PC-3 (cell line): ENCODE measurements at regions not wholly inside any gene's neighbourhood (a gene's known extent, or its start where the extent isn't known, plus 50 kb on each side); places are given as distances from the start of the nearest gene placed in this dataset.

Experiments
- ATAC-seq: fragments of 200-7000 bp; cut with Tn5 transposase; 2 replicates; pipeline ENCODE4 v1.9.1; 2020; ENCODE audit warnings: mild to moderate bottlenecking, moderate library complexity
- BruUV-seq: library from RNA; stranded (reverse); fragments of 400-500 nt; replicated peaks from 2 replicates; lab custom pipeline; 2021; lab: Mats Ljungman, UMichigan
- CTCF ChIA-PET: fragments of 300-600 bp; sonication (Branson Sonifier 250); formaldehyde crosslinking; loops from one replicate; lab custom pipeline; 2022; ENCODE audit warnings: antibody characterized with exemption; lab: Charles Lee
- POLR2A ChIA-PET: fragments of 300-600 bp; sonication (Branson Sonifier 250); formaldehyde crosslinking; loops from one replicate; lab custom pipeline; 2022; ENCODE audit warnings: antibody characterized with exemption; ENCODE audit not compliant: unreplicated experiment; lab: Charles Lee
- DNase-seq: peaks from one replicate; pipeline ENCODE4 v3.0.0-alpha.2; 2015
- H2AFZ ChIP-seq: fragments of 300-600 bp; sonication (generic); 2 replicates; pipeline ENCODE4 v1.6.0; 2016; ENCODE audit warnings: antibody characterized with exemption, low read length
- H3F3A ChIP-seq: fragments of 300-600 bp; sonication (generic); one replicate; pipeline ENCODE4 v1.6.0; 2017; ENCODE audit warnings: antibody characterized with exemption, low read length, control low read depth, mild to moderate bottlenecking; ENCODE audit not compliant: unreplicated experiment
- H3K27ac ChIP-seq: fragments of 300-600 bp; sonication (generic); 2 replicates; pipeline ENCODE4 v1.5.1; 2016; ENCODE audit warnings: mild to moderate bottlenecking, low read length
- H3K27me3 ChIP-seq: fragments of 300-600 bp; sonication (generic); 2 replicates; pipeline ENCODE4 v1.6.1; 2016; ENCODE audit warnings: low read length, mixed read lengths
- H3K36me3 ChIP-seq: fragments of 300-600 bp; sonication (generic); 2 replicates; pipeline ENCODE4 v1.6.1; 2016; ENCODE audit warnings: low read depth, mixed run types, low read length, mixed read lengths
- H3K4me1 ChIP-seq: fragments of 300-600 bp; sonication (generic); 2 replicates; pipeline ENCODE4 v1.5.1; 2016; ENCODE audit warnings: low read length; ENCODE audit not compliant: insufficient read depth
- H3K4me2 ChIP-seq: fragments of 300-600 bp; sonication (generic); 2 replicates; pipeline ENCODE4 v1.6.0; 2016; ENCODE audit warnings: low read length
- H3K4me3 ChIP-seq: fragments of 300-600 bp; sonication (generic); 2 replicates; pipeline ENCODE4 v1.5.1; 2016; ENCODE audit warnings: mild to moderate bottlenecking, low read length, mixed read lengths
- H3K79me2 ChIP-seq: fragments of 300-600 bp; sonication (generic); 2 replicates; pipeline ENCODE4 v1.6.1; 2017; ENCODE audit warnings: low read length, mixed read lengths
- H3K9ac ChIP-seq: fragments of 300-600 bp; sonication (generic); 2 replicates; pipeline ENCODE4 v1.6.0; 2016; ENCODE audit warnings: mild to moderate bottlenecking, low read length
- H3K9me2 ChIP-seq: fragments of 300-600 bp; sonication (generic); replicated peaks from 2 replicates; pipeline ENCODE4 v1.6.1; 2016; ENCODE audit warnings: mixed run types, low read length, mixed read lengths
- H3K9me3 ChIP-seq: fragments of 300-600 bp; sonication (generic); 2 replicates; pipeline ENCODE4 v1.6.1; 2016; ENCODE audit warnings: low read length, mixed read lengths
- H4K20me1 ChIP-seq: fragments of 300-600 bp; sonication (generic); 2 replicates; pipeline ENCODE4 v1.6.1; 2016; ENCODE audit warnings: low read length, mixed read lengths
- EZH2 ChIP-seq: fragments of 300-600 bp; sonication (generic); IDR thresholded peaks from one replicate; pipeline ENCODE4 v1.6.1; 2017; ENCODE audit warnings: antibody characterized with exemption, mild to moderate bottlenecking, low read length; ENCODE audit not compliant: unreplicated experiment
- EZH2phosphoT487 ChIP-seq: fragments of 300-600 bp; sonication (generic); IDR thresholded peaks from 2 replicates; pipeline ENCODE4 v1.6.1; 2018; ENCODE audit warnings: mild to moderate bottlenecking, antibody characterized with exemption, low read length, borderline replicate concordance
- intact Hi-C: fragments of 100-400 bp; cut with micrococcal nuclease; formaldehyde crosslinking; loops from 2 replicates; pipeline ENCODE4 v1.9.0; 2023
- TF ChIP-seq, protein P1 (sequence below): fragments of 300-600 bp; sonication (generic); conservative IDR thresholded peaks from 2 replicates; pipeline ENCODE4 v1.5.1; 2017; ENCODE audit warnings: antibody characterized with exemption, low read depth, mild to moderate bottlenecking, low read length

DNA sequence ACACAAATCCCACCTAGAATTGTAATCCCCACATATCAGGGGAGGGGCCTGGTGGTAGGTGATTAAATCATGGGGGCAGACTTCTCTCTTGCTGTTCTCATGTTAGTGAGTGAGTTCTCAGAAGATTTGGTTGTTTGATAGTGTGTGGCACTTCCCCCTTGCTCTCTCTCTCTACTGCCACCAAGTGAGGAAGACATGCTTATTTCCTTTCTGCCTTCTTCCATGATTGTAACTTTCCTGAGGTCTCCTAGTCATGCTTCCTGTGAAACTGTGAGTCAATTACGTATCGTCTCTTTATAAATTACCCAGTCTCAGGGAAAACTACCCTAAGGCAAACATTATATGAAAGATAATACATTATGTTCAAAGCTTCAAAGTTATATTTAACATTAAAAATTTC is 1297.5 kb upstream of the CITED2 start:
- Histone ChIP-seq H3K4me2 (no peak overlapping the region), H3K27me3 (no peaks in the 10 kb centered on the region), H3K4me1 (no peaks in the 10 kb centered on the region), H3K79me2 (no peaks in the 10 kb centered on the region), H3K36me3 (no peaks in the 10 kb centered on the region), H2AFZ (no peak overlapping the region), H3K9ac (no peak overlapping the region), H3K9me2 (no peaks in the 10 kb centered on the region), H3K27ac (no peak overlapping the region), H3K9me3 (no peaks in the 10 kb centered on the region), H4K20me1 (no peaks in the 10 kb centered on the region), H3K4me3 (no peak overlapping the region), H3F3A (no peaks in the 10 kb centered on the region)
- no TSS peak for BruUV-seq
- no peak for TF ChIP-seq EZH2
- DNase-seq, result peak; percentile 46
- ChIA-PET CTCF (no interaction called here), POLR2A (no interaction called here)
- intact Hi-C loops, result no loop called here
- ATAC-seq, result no peak

DNA sequence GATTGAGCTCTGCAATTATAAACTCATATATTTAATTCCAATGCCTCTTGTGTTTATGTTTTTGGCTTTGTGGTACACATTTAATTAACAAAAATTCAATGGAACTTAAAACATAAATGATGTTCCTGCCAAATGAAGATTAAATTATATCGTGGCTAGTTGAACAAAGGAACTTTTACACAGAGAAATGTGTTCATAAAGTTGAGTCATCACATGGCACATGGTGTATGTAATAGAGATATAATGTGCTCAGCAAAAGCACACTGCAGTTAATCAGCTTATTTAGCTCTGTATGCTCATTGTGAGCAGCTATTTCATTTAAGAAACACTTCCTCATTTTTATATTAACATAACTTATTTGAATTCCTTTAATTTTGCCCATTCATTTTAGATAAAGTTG is 1295.6 kb upstream of the CITED2 start:
- H3K36me3 ChIP-seq, result no peaks in the 10 kb centered on the region
- no peak overlapping the region; the same call in 1 of the 2 replicates for H2AFZ ChIP-seq
- no TSS peak for BruUV-seq
- DNase-seq (peak; percentile 4), ATAC-seq (no peak)
- H3K4me2 ChIP-seq, result no peak overlapping the region
- H3K27me3 ChIP-seq, result no peaks in the 10 kb centered on the region
- no peak overlapping the region for H3K9ac ChIP-seq
- intact Hi-C loops, result no loop called here
- no peaks in the 10 kb centered on the region for H3K9me2 ChIP-seq
- no peaks in the 10 kb centered on the region for H3K4me1 ChIP-seq
- no peak overlapping the region for H3K27ac ChIP-seq
- ChIA-PET CTCF (no interaction called here), POLR2A (no interaction called here)
- H4K20me1 ChIP-seq, result no peaks in the 10 kb centered on the region
- H3F3A ChIP-seq, result no peaks in the 10 kb centered on the region
- no peaks in the 10 kb centered on the region for H3K79me2 ChIP-seq
- H3K4me3 ChIP-seq, result no peak overlapping the region
- no peaks in the 10 kb centered on the region for H3K9me3 ChIP-seq
- TF ChIP-seq, protein P1, sequence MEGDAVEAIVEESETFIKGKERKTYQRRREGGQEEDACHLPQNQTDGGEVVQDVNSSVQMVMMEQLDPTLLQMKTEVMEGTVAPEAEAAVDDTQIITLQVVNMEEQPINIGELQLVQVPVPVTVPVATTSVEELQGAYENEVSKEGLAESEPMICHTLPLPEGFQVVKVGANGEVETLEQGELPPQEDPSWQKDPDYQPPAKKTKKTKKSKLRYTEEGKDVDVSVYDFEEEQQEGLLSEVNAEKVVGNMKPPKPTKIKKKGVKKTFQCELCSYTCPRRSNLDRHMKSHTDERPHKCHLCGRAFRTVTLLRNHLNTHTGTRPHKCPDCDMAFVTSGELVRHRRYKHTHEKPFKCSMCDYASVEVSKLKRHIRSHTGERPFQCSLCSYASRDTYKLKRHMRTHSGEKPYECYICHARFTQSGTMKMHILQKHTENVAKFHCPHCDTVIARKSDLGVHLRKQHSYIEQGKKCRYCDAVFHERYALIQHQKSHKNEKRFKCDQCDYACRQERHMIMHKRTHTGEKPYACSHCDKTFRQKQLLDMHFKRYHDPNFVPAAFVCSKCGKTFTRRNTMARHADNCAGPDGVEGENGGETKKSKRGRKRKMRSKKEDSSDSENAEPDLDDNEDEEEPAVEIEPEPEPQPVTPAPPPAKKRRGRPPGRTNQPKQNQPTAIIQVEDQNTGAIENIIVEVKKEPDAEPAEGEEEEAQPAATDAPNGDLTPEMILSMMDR, result no peak
- TF ChIP-seq EZH2phosphoT487, result no peak
- TF ChIP-seq EZH2, result no peak

DNA sequence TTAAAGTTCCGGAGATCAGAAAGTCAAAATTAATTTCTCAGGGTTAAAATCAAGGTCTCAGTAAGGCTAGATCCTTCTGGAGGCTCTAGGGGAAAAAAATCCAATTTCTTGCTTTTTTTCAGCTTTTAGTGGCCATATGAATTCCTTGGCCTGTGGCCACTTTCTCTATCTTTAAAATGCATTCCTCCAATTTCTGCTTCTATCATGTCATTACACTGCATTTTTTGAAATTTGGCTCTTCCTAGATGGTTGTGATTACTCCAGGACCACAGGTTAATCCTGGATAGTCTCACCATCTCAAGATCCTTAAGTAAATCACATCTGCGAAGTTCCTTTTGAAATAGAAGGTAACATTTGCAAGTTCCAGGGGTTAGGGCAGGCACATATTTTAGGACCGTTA is 1294.9 kb upstream of the CITED2 start:
- POLR2A ChIA-PET, result no interaction called here
- H3K27me3 ChIP-seq, result no peaks in the 10 kb centered on the region
- no peak overlapping the region for H3K9ac ChIP-seq
- no peaks in the 10 kb centered on the region for H3F3A ChIP-seq
- no peaks in the 10 kb centered on the region for H3K9me3 ChIP-seq
- no peaks in the 10 kb centered on the region for H3K79me2 ChIP-seq
- no peak overlapping the region for H2AFZ ChIP-seq
- DNase-seq (no peak), ATAC-seq (no peak)
- no peaks in the 10 kb centered on the region for H3K9me2 ChIP-seq
- no peak overlapping the region for H3K27ac ChIP-seq
- CTCF ChIA-PET, result no interaction called here
- no peak overlapping the region for H3K4me3 ChIP-seq
- no peaks in the 10 kb centered on the region for H3K36me3 ChIP-seq
- no peaks in the 10 kb centered on the region for H4K20me1 ChIP-seq
- H3K4me2 ChIP-seq, result no peak overlapping the region
- TF ChIP-seq, protein P1, result no peak
- no peak for TF ChIP-seq EZH2phosphoT487
- no peak for TF ChIP-seq EZH2
- H3K4me1 ChIP-seq, result no peaks in the 10 kb centered on the region
- BruUV-seq, result no TSS peak
- intact Hi-C loops, result no loop called here
